ENCODE measurements at regions not wholly inside any gene's neighbourhood (a gene's known extent, or its start where the extent isn't known, plus 50 kb on each side); places are given as distances from the start of the nearest gene placed in this dataset.
"Not testable (repeated sequence)": the region's sequence is repeated elsewhere in the genome, so short reads cannot be mapped to it uniquely, and the experiment has no call there.

GRCh38 chr2:236835307-236836024, 250.2 kb upstream of the COPS8 start:
- no peak for DNase-seq (ENCODE audit: low spot score in 2 of 2)
- H3K4me3 ChIP-seq (ENCODE audit: low read depth, poor library complexity, severe bottlenecking) = no peak overlapping the region
- WGBS, 2 donors = 81 to 87% methylated on average over 2 of the region's 2 CpGs
- intact Hi-C loops (cut with DNase I; ENCODE audit: low total_unique reads) = no loop called here
- no peak for TF ChIP-seq POLR2A (IDR thresholded peaks at IDR 0.05)
- TF ChIP-seq CTCF (IDR thresholded peaks at IDR 0.05) = no peak

- DNase-seq (ENCODE audit: low spot score in 2 of 2); H3K4me3 ChIP-seq (ENCODE audit: low read depth, poor library complexity, severe bottlenecking); intact Hi-C loops (cut with DNase I; ENCODE audit: low total_unique reads): not testable (repeated sequence)
- 81% methylated on average over 2 of the region's 2 CpGs for WGBS, 2 donors
Observed at GRCh38 chr2:236836028-236836427, 249.7 kb upstream of the COPS8 start.

- 52 to 60% methylated on average over 3 of the region's 3 CpGs for WGBS, 2 donors
Observed at GRCh38 chr2:236840215-236840614, 245.5 kb upstream of the COPS8 start.

GRCh38 chr2:236840857-236841256, 244.8 kb upstream of the COPS8 start:
- no peak overlapping the region for H3K4me3 ChIP-seq (ENCODE audit: low read depth, poor library complexity, severe bottlenecking)
- intact Hi-C loops (cut with DNase I; ENCODE audit: low total_unique reads) = no loop called here
- 76 to 86% methylated on average over 7 of the region's 7 CpGs for WGBS, 2 donors
- no peak for DNase-seq (ENCODE audit: low spot score in 2 of 2)
- TF ChIP-seq POLR2A (IDR thresholded peaks at IDR 0.05) = no peak
- TF ChIP-seq CTCF (IDR thresholded peaks at IDR 0.05) = no peak

More at GRCh38 chr2:236840215-236840614, 245.5 kb upstream of the COPS8 start:
- intact Hi-C loops (cut with DNase I; ENCODE audit: low total_unique reads) = no loop called here
- no peak for DNase-seq (ENCODE audit: low spot score in 2 of 2)
- no peak for TF ChIP-seq CTCF (IDR thresholded peaks at IDR 0.05)
- TF ChIP-seq POLR2A (IDR thresholded peaks at IDR 0.05) = no peak
- H3K4me3 ChIP-seq (ENCODE audit: low read depth, poor library complexity, severe bottlenecking) = no peak overlapping the region

GRCh38 chr2:236841389-236841788, 244.3 kb upstream of the COPS8 start:
- TF ChIP-seq POLR2A (IDR thresholded peaks at IDR 0.05) = no peak
- TF ChIP-seq CTCF (IDR thresholded peaks at IDR 0.05) = no peak

GRCh38 chr2:236843161-236843968, 242.3 kb upstream of the COPS8 start:
- TF ChIP-seq POLR2A (IDR thresholded peaks at IDR 0.05) (no peak), CTCF (IDR thresholded peaks at IDR 0.05) (no peak)
- intact Hi-C loops (cut with DNase I; ENCODE audit: low total_unique reads) = no loop called here
- DNase-seq (ENCODE audit: low spot score in 2 of 2) = no peak
- H3K4me3 ChIP-seq (ENCODE audit: low read depth, poor library complexity, severe bottlenecking) = no peak overlapping the region
- 79 to 83% methylated on average over 11 of the region's 11 CpGs for WGBS, 2 donors

More at GRCh38 chr2:236841389-236841788, 244.3 kb upstream of the COPS8 start:
- no peak for DNase-seq (ENCODE audit: low spot score in 2 of 2)
- 91 to 93% methylated on average over 7 of the region's 7 CpGs for WGBS, 2 donors
- intact Hi-C loops (cut with DNase I; ENCODE audit: low total_unique reads) = no loop called here
- H3K4me3 ChIP-seq (ENCODE audit: low read depth, poor library complexity, severe bottlenecking) = no peak overlapping the region
